ENCODE measurements at regions not wholly inside any gene's neighbourhood (a gene's known extent, or its start where the extent isn't known, plus 50 kb on each side); places are given as distances from the start of the nearest gene placed in this dataset.

DNA sequence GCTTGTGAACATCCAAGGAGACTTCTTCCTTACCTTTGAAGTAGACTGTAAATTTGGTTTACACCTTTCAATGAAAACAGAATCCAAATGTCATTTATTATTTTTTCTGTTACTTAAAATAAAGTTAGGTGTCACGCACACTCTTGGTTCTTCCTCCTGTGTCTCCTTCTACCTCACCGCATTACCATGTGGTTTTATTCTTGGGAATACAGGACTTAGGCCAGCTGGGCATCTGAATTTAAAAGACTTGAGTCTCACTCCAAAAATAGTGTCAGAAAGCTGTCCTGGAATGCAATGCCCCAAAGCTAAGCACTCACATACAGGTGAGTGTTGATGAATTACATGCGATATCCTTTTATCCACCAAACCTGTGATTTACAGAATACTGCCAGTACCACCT is 66.4 kb downstream of the MAF start:
- BruUV-seq (replicated peaks) = no TSS peak
- H3K4me1 ChIP-seq = no peaks in the 10 kb centered on the region
- TF ChIP-seq CTCF (IDR thresholded peaks at IDR 0.05; ENCODE audit: insufficient read depth in 1 of 2, low read depth in 1 of 2, low read length in 1 of 2, severe bottlenecking in 1 of 2, unreplicated experiment in 1 of 2) = no peak
- no peaks in the 10 kb centered on the region for H3K9me3 ChIP-seq
- no peaks in the 10 kb centered on the region for H3K36me3 ChIP-seq (ENCODE audit: control insufficient read depth, insufficient read depth, low read length)
- Mint-ChIP-seq H3K4me1 (ENCODE audit: low read depth, unreplicated experiment) (no peaks in the 10 kb centered on the region), H3K9me3 (ENCODE audit: unreplicated experiment) (no peaks in the 10 kb centered on the region), H3K36me3 (ENCODE audit: insufficient read depth, unreplicated experiment) (no peaks in the 10 kb centered on the region), H3K27me3 (ENCODE audit: insufficient read depth, unreplicated experiment) (peaks cover 9% of the 10 kb centered on the region), H3K27ac (ENCODE audit: unreplicated experiment) (no peak overlapping the region), H3K4me3 (ENCODE audit: unreplicated experiment) (no peak overlapping the region)
- ChIA-PET POLR2A (no interaction called here), CTCF (no interaction called here)
- H3K27me3 ChIP-seq (replicated peaks; ENCODE audit: control insufficient read depth, insufficient read depth, low read length) = no peaks in the 10 kb centered on the region
- intact Hi-C loops (cut with micrococcal nuclease; ENCODE audit: unreplicated experiment) = no loop called here
- no peak overlapping the region for H3K4me3 ChIP-seq (ENCODE audit: low read depth, low read length)
- no peak for DNase-seq

DNA sequence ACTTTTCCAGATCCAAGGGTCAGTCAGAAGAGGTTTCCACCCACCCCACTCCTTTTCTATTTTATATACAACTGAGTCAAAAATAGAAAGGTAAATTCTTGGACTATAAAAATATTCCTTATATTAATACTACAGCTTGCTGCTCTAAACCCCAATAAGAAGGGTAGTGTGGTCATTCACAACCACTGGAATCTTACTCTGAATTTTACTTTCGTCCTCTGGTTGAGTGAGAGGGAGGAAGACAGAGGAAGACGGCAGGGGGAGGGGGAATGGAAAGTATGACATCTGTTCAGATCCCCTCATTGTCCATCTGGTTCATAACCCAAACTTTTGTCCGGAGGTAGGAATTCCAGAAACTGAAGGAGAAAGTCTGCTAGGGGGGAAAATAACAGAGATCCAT is 67.2 kb downstream of the MAF start:
- Mint-ChIP-seq H3K36me3 (ENCODE audit: insufficient read depth, unreplicated experiment) (no peaks in the 10 kb centered on the region), H3K27me3 (ENCODE audit: insufficient read depth, unreplicated experiment) (peaks cover 7% of the 10 kb centered on the region), H3K4me3 (ENCODE audit: unreplicated experiment) (no peak overlapping the region), H3K9me3 (ENCODE audit: unreplicated experiment) (no peaks in the 10 kb centered on the region), H3K4me1 (ENCODE audit: low read depth, unreplicated experiment) (no peaks in the 10 kb centered on the region), H3K27ac (ENCODE audit: unreplicated experiment) (no peak overlapping the region)
- intact Hi-C loops (cut with micrococcal nuclease; ENCODE audit: unreplicated experiment) = no loop called here
- DNase-seq = no peak
- Histone ChIP-seq H3K27me3 (replicated peaks; ENCODE audit: control insufficient read depth, insufficient read depth, low read length) (no peaks in the 10 kb centered on the region), H3K4me3 (ENCODE audit: low read depth, low read length) (no peak overlapping the region), H3K9me3 (no peaks in the 10 kb centered on the region), H3K4me1 (no peaks in the 10 kb centered on the region), H3K36me3 (ENCODE audit: control insufficient read depth, insufficient read depth, low read length) (no peaks in the 10 kb centered on the region)
- no peak for TF ChIP-seq CTCF (IDR thresholded peaks at IDR 0.05; ENCODE audit: insufficient read depth in 1 of 2, low read depth in 1 of 2, low read length in 1 of 2, severe bottlenecking in 1 of 2, unreplicated experiment in 1 of 2)
- no TSS peak for BruUV-seq (replicated peaks)
- CTCF ChIA-PET = no interaction called here
- POLR2A ChIA-PET = no interaction called here

GRCh38 chr16:79532785-79533184 is 67.8 kb downstream of the MAF start:
- Mint-ChIP-seq H3K4me3 (ENCODE audit: unreplicated experiment) (no peak overlapping the region), H3K9me3 (ENCODE audit: unreplicated experiment) (no peaks in the 10 kb centered on the region), H3K27ac (ENCODE audit: unreplicated experiment) (no peak overlapping the region), H3K36me3 (ENCODE audit: insufficient read depth, unreplicated experiment) (no peaks in the 10 kb centered on the region), H3K4me1 (ENCODE audit: low read depth, unreplicated experiment) (no peaks in the 10 kb centered on the region), H3K27me3 (ENCODE audit: insufficient read depth, unreplicated experiment) (peaks cover 9% of the 10 kb centered on the region)
- intact Hi-C loops (cut with micrococcal nuclease; ENCODE audit: unreplicated experiment) = no loop called here
- no peak for TF ChIP-seq CTCF (IDR thresholded peaks at IDR 0.05; ENCODE audit: insufficient read depth in 1 of 2, low read depth in 1 of 2, low read length in 1 of 2, severe bottlenecking in 1 of 2, unreplicated experiment in 1 of 2)
- H3K4me1 ChIP-seq = no peaks in the 10 kb centered on the region
- H3K36me3 ChIP-seq (ENCODE audit: control insufficient read depth, insufficient read depth, low read length) = no peaks in the 10 kb centered on the region
- no peaks in the 10 kb centered on the region for H3K9me3 ChIP-seq
- BruUV-seq (replicated peaks) = no TSS peak
- no peaks in the 10 kb centered on the region for H3K27me3 ChIP-seq (replicated peaks; ENCODE audit: control insufficient read depth, insufficient read depth, low read length)
- no peak for DNase-seq
- POLR2A ChIA-PET = no interaction called here
- CTCF ChIA-PET = no interaction called here
- no peak overlapping the region for H3K4me3 ChIP-seq (ENCODE audit: low read depth, low read length)
